ENCODE measurements at regions not wholly inside any gene's neighbourhood (a gene's known extent, or its start where the extent isn't known, plus 50 kb on each side); places are given as distances from the start of the nearest gene placed in this dataset.

DNA sequence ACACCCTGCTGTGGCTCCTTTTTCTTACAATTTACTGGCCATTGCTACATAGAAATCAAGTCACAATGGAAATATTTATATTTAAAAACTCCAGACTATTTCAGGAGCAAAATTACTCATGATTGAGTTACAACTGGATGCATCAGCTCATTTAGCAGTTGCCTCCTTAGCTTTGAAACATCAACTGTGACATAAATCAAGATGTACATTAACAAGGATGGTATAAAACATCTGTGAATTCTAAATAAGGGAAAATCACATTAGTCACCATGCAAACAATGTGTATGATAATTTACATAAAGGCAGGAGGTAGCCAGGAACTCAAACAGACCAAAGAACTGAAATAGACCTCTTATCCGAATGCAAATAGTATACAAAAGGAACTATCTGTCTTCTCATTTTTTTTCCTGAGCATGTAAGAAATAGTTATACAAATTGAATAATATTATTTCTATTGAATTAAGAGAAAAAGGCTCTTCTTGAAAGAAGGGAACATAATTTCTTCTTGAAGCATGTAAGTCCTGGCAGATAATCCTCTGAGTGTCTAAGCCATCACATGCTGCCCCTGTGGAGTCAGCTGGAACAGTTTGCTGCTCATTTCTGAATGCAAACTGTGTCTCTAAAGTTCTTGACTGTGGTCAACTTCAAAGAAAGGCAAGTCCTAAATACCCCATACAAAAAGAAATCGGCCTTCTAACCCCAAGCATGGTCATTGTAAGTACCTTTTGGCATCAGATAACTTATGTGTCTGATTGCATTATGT lies 151.2 kb downstream of the NAA11 start:
- Mint-ChIP-seq H3K9me3 (ENCODE audit: low read depth, unreplicated experiment) (peaks cover 1% of the 10 kb centered on the region), H3K27me3 (ENCODE audit: unreplicated experiment) (no peaks in the 10 kb centered on the region), H3K4me1 (ENCODE audit: low read depth, unreplicated experiment) (no peaks in the 10 kb centered on the region), H3K4me3 (ENCODE audit: low read depth, unreplicated experiment) (no peak overlapping the region), H3K27ac (ENCODE audit: unreplicated experiment) (no peak overlapping the region), H3K36me3 (ENCODE audit: insufficient read depth, unreplicated experiment) (no peaks in the 10 kb centered on the region)
- TF ChIP-seq, protein P1, sequence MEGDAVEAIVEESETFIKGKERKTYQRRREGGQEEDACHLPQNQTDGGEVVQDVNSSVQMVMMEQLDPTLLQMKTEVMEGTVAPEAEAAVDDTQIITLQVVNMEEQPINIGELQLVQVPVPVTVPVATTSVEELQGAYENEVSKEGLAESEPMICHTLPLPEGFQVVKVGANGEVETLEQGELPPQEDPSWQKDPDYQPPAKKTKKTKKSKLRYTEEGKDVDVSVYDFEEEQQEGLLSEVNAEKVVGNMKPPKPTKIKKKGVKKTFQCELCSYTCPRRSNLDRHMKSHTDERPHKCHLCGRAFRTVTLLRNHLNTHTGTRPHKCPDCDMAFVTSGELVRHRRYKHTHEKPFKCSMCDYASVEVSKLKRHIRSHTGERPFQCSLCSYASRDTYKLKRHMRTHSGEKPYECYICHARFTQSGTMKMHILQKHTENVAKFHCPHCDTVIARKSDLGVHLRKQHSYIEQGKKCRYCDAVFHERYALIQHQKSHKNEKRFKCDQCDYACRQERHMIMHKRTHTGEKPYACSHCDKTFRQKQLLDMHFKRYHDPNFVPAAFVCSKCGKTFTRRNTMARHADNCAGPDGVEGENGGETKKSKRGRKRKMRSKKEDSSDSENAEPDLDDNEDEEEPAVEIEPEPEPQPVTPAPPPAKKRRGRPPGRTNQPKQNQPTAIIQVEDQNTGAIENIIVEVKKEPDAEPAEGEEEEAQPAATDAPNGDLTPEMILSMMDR (IDR thresholded peaks at IDR 0.05; ENCODE audit: unreplicated experiment), result no peak
- no peak for DNase-seq
- intact Hi-C loops (cut with micrococcal nuclease; ENCODE audit: unreplicated experiment), result no loop called here
- BruUV-seq (replicated peaks), result no TSS peak
- CTCF ChIA-PET, result interaction anchor here (0.7 kb wide), 1 partner anchor 719 kb away, joined by 5 read pairs; no protein-coding TSS in a partner anchor

DNA sequence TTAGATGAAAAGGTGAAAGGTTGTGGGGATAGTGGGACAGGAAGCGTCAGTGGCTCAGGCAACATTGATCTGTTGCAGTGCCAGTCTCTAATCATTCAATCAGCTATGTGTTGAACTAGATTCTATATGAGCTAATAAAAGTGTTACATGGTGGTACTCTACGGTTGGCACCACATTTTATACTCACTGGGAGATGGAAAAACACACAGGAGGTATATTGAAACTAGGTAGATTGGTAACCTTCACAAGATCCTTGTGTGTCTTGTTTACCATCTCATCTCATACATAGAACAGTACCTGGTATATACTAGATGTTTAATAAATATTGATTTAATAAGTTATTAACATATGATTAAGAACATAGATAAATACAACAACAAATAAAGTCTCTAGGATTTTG lies 152.7 kb downstream of the NAA11 start:
- DNase-seq, result no peak
- CTCF ChIA-PET, result no interaction called here
- H3K27me3 Mint-ChIP-seq (ENCODE audit: unreplicated experiment), result no peaks in the 10 kb centered on the region
- peaks cover 2% of the 10 kb centered on the region for H3K9me3 Mint-ChIP-seq (ENCODE audit: low read depth, unreplicated experiment)
- H3K27ac Mint-ChIP-seq (ENCODE audit: unreplicated experiment), result no peak overlapping the region
- intact Hi-C loops (cut with micrococcal nuclease; ENCODE audit: unreplicated experiment), result no loop called here
- BruUV-seq (replicated peaks), result no TSS peak
- TF ChIP-seq, protein P1 (IDR thresholded peaks at IDR 0.05; ENCODE audit: unreplicated experiment), result no peak
- no peaks in the 10 kb centered on the region for H3K4me1 Mint-ChIP-seq (ENCODE audit: low read depth, unreplicated experiment)
- H3K4me3 Mint-ChIP-seq (ENCODE audit: low read depth, unreplicated experiment), result no peak overlapping the region
- H3K36me3 Mint-ChIP-seq (ENCODE audit: insufficient read depth, unreplicated experiment), result no peaks in the 10 kb centered on the region

GRCh38 chr4:79170077-79170476 lies 155.8 kb downstream of the NAA11 start:
- Mint-ChIP-seq H3K9me3 (ENCODE audit: low read depth, unreplicated experiment) (peaks cover 2% of the 10 kb centered on the region), H3K4me3 (ENCODE audit: low read depth, unreplicated experiment) (no peak overlapping the region), H3K36me3 (ENCODE audit: insufficient read depth, unreplicated experiment) (no peaks in the 10 kb centered on the region), H3K27ac (ENCODE audit: unreplicated experiment) (no peak overlapping the region), H3K4me1 (ENCODE audit: low read depth, unreplicated experiment) (no peaks in the 10 kb centered on the region), H3K27me3 (ENCODE audit: unreplicated experiment) (no peaks in the 10 kb centered on the region)
- TF ChIP-seq, protein P1 (IDR thresholded peaks at IDR 0.05; ENCODE audit: unreplicated experiment), result no peak
- intact Hi-C loops (cut with micrococcal nuclease; ENCODE audit: unreplicated experiment), result no loop called here
- CTCF ChIA-PET, result no interaction called here
- no TSS peak for BruUV-seq (replicated peaks)
- no peak for DNase-seq

DNA sequence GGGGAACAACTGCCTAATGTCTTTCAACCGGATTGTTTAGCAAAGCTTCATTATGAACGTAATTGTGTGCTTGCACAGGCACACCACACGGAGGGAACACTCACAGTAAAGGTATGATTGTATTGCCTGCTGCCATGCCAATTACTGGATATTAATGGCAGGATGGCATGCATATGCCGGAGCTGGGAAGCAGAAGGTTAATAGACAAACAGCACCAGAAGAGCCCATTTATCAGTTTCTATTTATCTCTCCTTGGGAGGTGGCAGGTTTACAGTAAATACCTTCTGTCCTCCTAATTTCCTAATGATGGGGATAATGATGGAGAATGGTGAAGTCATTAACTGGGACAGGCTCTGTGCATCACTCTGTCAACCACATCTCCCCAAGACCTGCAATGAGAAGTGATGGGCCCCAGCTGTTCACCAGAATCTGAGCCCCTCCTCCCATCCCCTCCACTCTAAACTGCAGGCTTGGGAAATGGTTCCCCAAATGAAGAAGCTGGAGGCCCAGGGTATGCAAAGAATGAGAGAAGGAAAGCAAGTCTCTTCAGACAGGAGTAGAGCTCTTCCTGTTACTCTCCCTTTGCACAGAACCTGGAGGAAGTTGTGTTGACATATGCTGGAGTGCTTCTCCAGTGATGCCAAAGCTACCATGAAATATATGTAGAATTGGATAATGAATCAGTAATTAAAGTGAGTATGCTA lies 160.8 kb downstream of the NAA11 start:
- TF ChIP-seq, protein P1 (IDR thresholded peaks at IDR 0.05; ENCODE audit: unreplicated experiment), result no peak
- no peak for DNase-seq
- H3K4me3 Mint-ChIP-seq (ENCODE audit: low read depth, unreplicated experiment), result no peak overlapping the region
- H3K27ac Mint-ChIP-seq (ENCODE audit: unreplicated experiment), result no peak overlapping the region
- no TSS peak for BruUV-seq (replicated peaks)
- H3K27me3 Mint-ChIP-seq (ENCODE audit: unreplicated experiment), result no peaks in the 10 kb centered on the region
- no peaks in the 10 kb centered on the region for H3K4me1 Mint-ChIP-seq (ENCODE audit: low read depth, unreplicated experiment)
- peaks cover 2% of the 10 kb centered on the region for H3K9me3 Mint-ChIP-seq (ENCODE audit: low read depth, unreplicated experiment)
- CTCF ChIA-PET, result no interaction called here
- no peaks in the 10 kb centered on the region for H3K36me3 Mint-ChIP-seq (ENCODE audit: insufficient read depth, unreplicated experiment)
- intact Hi-C loops (cut with micrococcal nuclease; ENCODE audit: unreplicated experiment), result no loop called here

Measured in Calu3 (cell line).